NCI-H146 (cell line): ENCODE measurements at regions not wholly inside any gene's neighbourhood (a gene's known extent, or its start where the extent isn't known, plus 50 kb on each side); places are given as distances from the start of the nearest gene placed in this dataset.
"Not testable (repeated sequence)": the region's sequence is repeated elsewhere in the genome, so short reads cannot be mapped to it uniquely, and the experiment has no call there.

ENCODE experiments used
- DNase-seq: peaks from one replicate; lab custom pipeline; 2025; lab: John Stamatoyannopoulos, UW

GRCh38 chr3:128549283-128550112 is 56.5 kb upstream of the GATA2 start:
- no peak for DNase-seq

- no peak for DNase-seq
Observed at GRCh38 chr3:128548426-128549282, 55.7 kb upstream of the GATA2 start.

DNA sequence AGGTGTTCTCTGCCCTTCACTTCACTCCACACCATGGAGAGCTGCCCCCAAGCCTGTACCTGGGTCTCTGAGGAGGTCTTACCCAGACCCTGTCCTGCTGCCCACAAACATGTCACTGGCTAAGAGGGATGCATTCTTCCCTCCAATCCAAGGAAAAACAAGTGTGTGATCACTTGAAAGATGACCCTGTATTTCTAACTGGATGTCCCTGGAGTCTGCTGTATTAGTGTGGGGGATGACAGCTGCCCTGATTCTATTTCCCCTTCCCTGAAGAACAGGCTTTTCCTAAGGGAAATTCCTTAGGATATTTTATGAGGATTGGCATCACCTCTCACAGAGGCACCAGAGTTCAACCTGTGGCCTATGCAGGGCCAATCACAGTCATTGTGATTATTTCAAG is 55.0 kb upstream of the GATA2 start:
- no peak for DNase-seq

DNA sequence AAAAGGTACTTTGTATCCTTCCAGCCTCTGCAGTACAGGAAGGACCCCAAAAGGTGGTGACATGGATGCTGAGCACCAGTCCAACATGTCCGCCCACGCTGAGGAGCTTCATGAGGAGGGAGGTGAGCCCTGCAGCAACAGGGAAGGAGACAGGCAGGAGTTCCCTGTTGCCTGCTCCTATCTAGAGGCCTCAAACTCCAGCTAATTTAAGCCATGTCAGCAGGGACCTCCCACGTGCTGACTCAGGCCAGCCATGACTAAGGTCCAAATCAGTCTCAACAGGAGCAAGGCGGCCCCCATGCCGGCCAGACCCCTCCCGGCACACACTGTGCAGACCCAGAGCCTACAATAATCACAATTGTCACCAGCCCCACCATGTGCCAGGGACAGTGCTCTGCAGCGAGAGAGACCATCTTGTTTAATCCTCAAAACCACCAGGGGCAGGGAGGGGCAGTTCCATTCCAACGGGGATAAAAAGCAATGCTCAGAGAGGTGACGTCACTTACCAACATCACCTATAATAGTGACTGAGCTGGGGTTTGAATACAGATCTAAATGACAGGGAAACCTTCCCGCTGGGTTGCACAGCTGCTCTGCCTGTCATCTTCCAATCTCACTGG is 54.5 kb upstream of the GATA2 start:
- peak; percentile 89 for DNase-seq

DNA sequence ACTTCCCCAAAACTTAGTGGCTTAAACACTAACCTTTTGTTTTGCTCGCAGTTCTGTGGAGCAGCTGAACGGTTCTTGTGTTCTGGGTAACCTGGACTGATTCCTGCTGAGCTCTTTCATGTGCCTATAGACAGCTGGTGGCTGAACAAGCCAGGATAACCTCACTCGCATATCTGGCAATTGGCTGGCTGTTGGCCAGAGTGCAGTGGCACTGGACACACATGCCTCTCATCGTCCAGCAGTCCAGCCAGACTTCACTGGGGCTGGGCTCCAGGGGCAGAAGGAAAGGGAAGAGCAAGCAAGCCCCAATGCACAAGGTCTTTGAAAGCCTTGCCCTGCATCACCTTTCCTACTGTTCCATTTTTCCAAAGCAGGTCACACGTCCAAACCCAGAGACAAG is 53.6 kb upstream of the GATA2 start:
- DNase-seq, result peak; percentile 11

DNA sequence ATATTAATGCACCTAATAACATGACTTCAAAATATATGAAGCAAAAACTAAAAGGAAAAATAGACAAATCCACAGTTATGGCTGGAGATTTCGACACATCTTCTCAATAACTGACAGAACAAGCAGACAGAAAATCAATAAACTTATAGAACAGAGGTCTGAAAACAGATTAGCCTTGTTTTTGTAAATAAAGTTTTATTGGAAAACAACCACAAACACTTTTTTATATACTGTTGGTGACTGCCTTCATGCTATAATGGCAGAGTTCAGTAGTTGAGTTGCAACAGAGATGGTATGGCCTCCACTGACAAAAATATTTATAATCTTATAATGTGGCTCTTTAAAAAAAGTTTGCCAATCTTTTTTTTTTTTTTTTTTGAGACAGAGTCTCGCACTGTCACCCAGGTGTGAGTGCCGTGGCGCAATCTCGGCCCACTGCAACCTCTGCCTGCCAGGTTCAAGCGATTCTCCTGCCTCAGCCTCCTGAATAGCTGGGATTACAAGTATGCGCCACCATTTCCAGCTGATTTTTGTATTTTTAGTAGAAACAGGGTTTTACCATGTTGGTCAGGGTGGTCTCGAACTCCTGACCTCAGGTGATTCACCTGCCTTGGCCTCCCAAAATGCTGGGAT is 52.2 kb upstream of the GATA2 start:
- no peak for DNase-seq

GRCh38 chr3:128544190-128544589 is 51.2 kb upstream of the GATA2 start:
- DNase-seq, result no peak

- not testable (repeated sequence) for DNase-seq
Observed at GRCh38 chr3:128543570-128544174, 50.7 kb upstream of the GATA2 start.
